GM23338 (cell line): ENCODE measurements at regions not wholly inside any gene's neighbourhood (a gene's known extent, or its start where the extent isn't known, plus 50 kb on each side); places are given as distances from the start of the nearest gene placed in this dataset.

Source experiments
- CREB1 ChIP-seq: fragments of 250-450 bp; sonication (Bioruptor Pico); IDR thresholded peaks from 2 replicates; pipeline ENCODE4 v1.5.0; 2020; ENCODE audit warnings: low read depth, mild to moderate bottlenecking, moderate library complexity
- CTCF ChIP-seq, 2 experiments: fragments of 200-600 bp in 1 of 2; sonication (generic) in 1 of 2; conservative IDR thresholded peaks; 2 replicates each; pipeline versions ENCODE4 v1.5.1 to v1.6.1; 2016 to 2017; ENCODE audit warnings: antibody characterized with exemption in 2 of 2, low read depth in 2 of 2, mild to moderate bottlenecking in 2 of 2, moderate library complexity in 1 of 2
- ETS1 ChIP-seq: IDR thresholded peaks from 2 replicates; pipeline ENCODE4 v1.6.1; 2016; ENCODE audit warnings: antibody characterized with exemption
- EZH2 ChIP-seq: fragments of 200-600 bp; sonication (generic); IDR thresholded peaks from one replicate; pipeline ENCODE4 v1.8.0; 2017; ENCODE audit warnings: antibody characterized with exemption, mild to moderate bottlenecking, low read depth; ENCODE audit not compliant: unreplicated experiment
- EZH2phosphoT487 ChIP-seq: fragments of 200-600 bp; sonication (generic); IDR thresholded peaks from one replicate; pipeline ENCODE4 v1.8.1; 2018; ENCODE audit warnings: antibody characterized with exemption; ENCODE audit not compliant: unreplicated experiment
- JUNB ChIP-seq: IDR thresholded peaks from one replicate; pipeline ENCODE4 v1.6.1; 2016; ENCODE audit warnings: antibody characterized with exemption; ENCODE audit not compliant: unreplicated experiment
- NANOG ChIP-seq: IDR thresholded peaks from 2 replicates; pipeline ENCODE4 v1.6.1; 2016; ENCODE audit warnings: antibody characterized with exemption, borderline replicate concordance
- POLR2AphosphoS5 ChIP-seq: IDR thresholded peaks from 2 replicates; pipeline ENCODE4 v1.6.1; 2016; ENCODE audit warnings: antibody characterized with exemption, low read depth
- REST ChIP-seq: IDR thresholded peaks from one replicate; pipeline ENCODE4 v1.6.1; 2018; ENCODE audit warnings: antibody characterized with exemption; ENCODE audit not compliant: unreplicated experiment
- ZNF114 ChIP-seq: fragments of 250-450 bp; sonication (Bioruptor Pico); IDR thresholded peaks from 2 replicates; pipeline ENCODE4 v1.5.0; 2020; ENCODE audit warnings: mild to moderate bottlenecking, moderate library complexity
- ZNF331 ChIP-seq: fragments of 250-450 bp; sonication (Bioruptor Pico); IDR thresholded peaks from 2 replicates; pipeline ENCODE4 v1.5.0; 2020; ENCODE audit warnings: low read depth, mild to moderate bottlenecking, moderate library complexity
- ZNF462 ChIP-seq: fragments of 250-450 bp; sonication (Bioruptor Pico); IDR thresholded peaks from 2 replicates; pipeline ENCODE4 v1.5.0; 2020; ENCODE audit warnings: mild to moderate bottlenecking, moderate library complexity

GRCh38 chr15:77836906-77837648 lies 204.4 kb upstream of the LINGO1 start:
- no peak for TF ChIP-seq POLR2AphosphoS5
- TF ChIP-seq CTCF (conservative IDR thresholded peaks at IDR 0.05; ENCODE audit: low read depth in 2 of 2): no peak
- no peak for TF ChIP-seq ETS1
- TF ChIP-seq CREB1 (CRISPR knock-in tag): no peak
- no peak for TF ChIP-seq EZH2
- no peak for TF ChIP-seq REST
- no peak for TF ChIP-seq JUNB
- TF ChIP-seq EZH2phosphoT487: no peak
- no peak for TF ChIP-seq NANOG
- TF ChIP-seq ZNF114 (CRISPR knock-in tag): no peak
- TF ChIP-seq ZNF331 (CRISPR knock-in tag): no peak
- no peak for TF ChIP-seq ZNF462
